Choroid plexus epithelial cell (primary cell): ENCODE measurements at regions not wholly inside any gene's neighbourhood (a gene's known extent, or its start where the extent isn't known, plus 50 kb on each side); places are given as distances from the start of the nearest gene placed in this dataset.

Experiments used
- DNase-seq: peaks from one replicate; pipeline ENCODE4 v3.0.0-alpha.2; 2010; ENCODE audit warnings: low read depth
- H3K4me3 ChIP-seq: 2 replicates; pipeline ENCODE4 v1.5.1; 2011; ENCODE audit warnings: low read depth, mild to moderate bottlenecking, control low read depth, low read length, moderate library complexity
- CTCF ChIP-seq: conservative IDR thresholded peaks from 2 replicates; pipeline ENCODE4 v1.5.1; 2011; ENCODE audit warnings: low read depth, mild to moderate bottlenecking, control low read depth, inconsistent platforms, low read length, moderate library complexity

- H3K4me3 ChIP-seq = no peak overlapping the region
Measured at GRCh38 chr19:31715249-31715945, 366.2 kb upstream of the TSHZ3 start.

GRCh38 chr19:31716826-31717225, 367.6 kb upstream of the TSHZ3 start:
- H3K4me3 ChIP-seq = no peak overlapping the region
- DNase-seq = no peak
- TF ChIP-seq CTCF = no peak

More at GRCh38 chr19:31715249-31715945, 366.2 kb upstream of the TSHZ3 start:
- no peak for TF ChIP-seq CTCF
- peak; percentile 5 for DNase-seq

- TF ChIP-seq CTCF = no peak
- no peak for DNase-seq
- H3K4me3 ChIP-seq = no peak overlapping the region
Measured at GRCh38 chr19:31717269-31717923, 368.2 kb upstream of the TSHZ3 start.

- DNase-seq = peak; percentile 4
- TF ChIP-seq CTCF = no peak
- H3K4me3 ChIP-seq = no peak overlapping the region
Measured at GRCh38 chr19:31718032-31718431, 368.8 kb upstream of the TSHZ3 start.

GRCh38 chr19:31718898-31719297, 369.7 kb upstream of the TSHZ3 start:
- H3K4me3 ChIP-seq = no peak overlapping the region
- no peak for TF ChIP-seq CTCF

GRCh38 chr19:31723101-31723500, 373.9 kb upstream of the TSHZ3 start:
- DNase-seq = no peak
- no peak overlapping the region for H3K4me3 ChIP-seq
- TF ChIP-seq CTCF = no peak

More at GRCh38 chr19:31718898-31719297, 369.7 kb upstream of the TSHZ3 start:
- no peak for DNase-seq

- no peak overlapping the region for H3K4me3 ChIP-seq
- TF ChIP-seq CTCF = no peak
- peak; percentile 7 for DNase-seq
Measured at GRCh38 chr19:31725051-31725450, 375.8 kb upstream of the TSHZ3 start.
